ENCODE measurements at regions not wholly inside any gene's neighbourhood (a gene's known extent, or its start where the extent isn't known, plus 50 kb on each side); places are given as distances from the start of the nearest gene placed in this dataset.
A peak's percentile ranks its signal among the peaks of the same experiment; 100 is the strongest.

GRCh38 chr6:149150301-149150700, 167.2 kb upstream of the TAB2 start:
- POLR2A ChIA-PET = no interaction called here
- Mint-ChIP-seq H3K9me3 (peaks cover 0 to 29% (median 7%) of the 10 kb centered on the region in 9 donors), H3K27ac (peak overlapping the region in 6 of 10 donors; percentile 48 to 94 (median 74)), H3K4me1 (peaks cover 35 to 81% (median 61%) of the 10 kb centered on the region in 4 donors), H3K36me3 (peaks cover 0 to 11% (median 6%) of the 10 kb centered on the region in 3 donors), H3K4me3 (no peak overlapping the region), H3K27me3 (no peaks in the 10 kb centered on the region)
- ATAC-seq (no peak), DNase-seq (no peak)

- ATAC-seq (no peak), DNase-seq (no peak)
- H3K27ac Mint-ChIP-seq = peak overlapping the region in 8 of 10 donors; percentile 21 to 75 (median 52)
These were observed 166.6 kb upstream of the TAB2 start for GRCh38 chr6:149150801-149151398.

GRCh38 chr6:149152521-149152920, 165.0 kb upstream of the TAB2 start:
- no peak for DNase-seq
- no peaks in the 10 kb centered on the region for H3K27me3 Mint-ChIP-seq
- ATAC-seq = no peak
- H3K36me3 Mint-ChIP-seq = peaks cover 0 to 14% (median 5%) of the 10 kb centered on the region in 3 donors
- H3K27ac Mint-ChIP-seq = peak overlapping the region in 6 of 10 donors; percentile 45 to 91 (median 70)
- no peak overlapping the region for H3K4me3 Mint-ChIP-seq
- H3K9me3 Mint-ChIP-seq = peaks cover 0 to 29% (median 2%) of the 10 kb centered on the region in 9 donors
- POLR2A ChIA-PET = no interaction called here
- H3K4me1 Mint-ChIP-seq = peaks cover 27 to 67% (median 46%) of the 10 kb centered on the region in 4 donors

More at GRCh38 chr6:149150801-149151398, 166.6 kb upstream of the TAB2 start:
- H3K36me3 Mint-ChIP-seq = peaks cover 0 to 14% (median 4%) of the 10 kb centered on the region in 3 donors
- POLR2A ChIA-PET = no interaction called here
- H3K4me3 Mint-ChIP-seq = peak overlapping the region in 1 of 10 donors; percentile 8
- H3K27me3 Mint-ChIP-seq = no peaks in the 10 kb centered on the region
- H3K9me3 Mint-ChIP-seq = peaks cover 0 to 29% (median 4%) of the 10 kb centered on the region in 9 donors
- peaks cover 35 to 84% (median 61%) of the 10 kb centered on the region in 4 donors for H3K4me1 Mint-ChIP-seq

GRCh38 chr6:149153100-149153499, 164.4 kb upstream of the TAB2 start:
- ATAC-seq = no peak
- POLR2A ChIA-PET = interaction anchor here (0.5 kb wide), 1 partner anchor 251 kb away, joined by 3 read pairs; no protein-coding TSS in a partner anchor
- DNase-seq = no peak
- H3K27me3 Mint-ChIP-seq = no peaks in the 10 kb centered on the region
- H3K4me1 Mint-ChIP-seq = peaks cover 26 to 62% (median 41%) of the 10 kb centered on the region in 4 donors
- peaks cover 0 to 14% (median 5%) of the 10 kb centered on the region in 3 donors for H3K36me3 Mint-ChIP-seq
- H3K4me3 Mint-ChIP-seq = no peak overlapping the region
- H3K27ac Mint-ChIP-seq = peak overlapping the region in 9 of 10 donors; percentile 19 to 98 (median 76)
- H3K9me3 Mint-ChIP-seq = peaks cover 0 to 29% (median 2%) of the 10 kb centered on the region in 9 donors

- no peaks in the 10 kb centered on the region for H3K27me3 Mint-ChIP-seq
- H3K27ac Mint-ChIP-seq = peak overlapping the region in 9 of 10 donors; percentile 7 to 98 (median 78)
- peaks cover 0 to 14% (median 5%) of the 10 kb centered on the region in 3 donors for H3K36me3 Mint-ChIP-seq
- no peak for DNase-seq
- peak overlapping the region in 7 of 10 donors; percentile 0 to 42 (median 20) for H3K4me3 Mint-ChIP-seq
- peaks cover 0 to 27% (median 2%) of the 10 kb centered on the region in 9 donors for H3K9me3 Mint-ChIP-seq
- peaks cover 24 to 56% (median 35%) of the 10 kb centered on the region in 4 donors for H3K4me1 Mint-ChIP-seq
- POLR2A ChIA-PET = interaction anchor here (0.9 to 2.1 kb wide), 4 partner anchors 9 to 21 kb away, joined by 3 to 6 read pairs (median 4); no protein-coding TSS in a partner anchor
- no peak for ATAC-seq
These were observed 163.8 kb upstream of the TAB2 start for GRCh38 chr6:149153693-149154092.

GRCh38 chr6:149154261-149154821, 163.2 kb upstream of the TAB2 start:
- Mint-ChIP-seq H3K4me3 (peak overlapping the region in 6 of 10 donors; percentile 30 to 67 (median 42)), H3K36me3 (peaks cover 0 to 9% (median 5%) of the 10 kb centered on the region in 3 donors), H3K27me3 (no peaks in the 10 kb centered on the region), H3K27ac (peak overlapping the region; percentile 3 to 98 (median 80)), H3K4me1 (peaks cover 20 to 49% (median 30%) of the 10 kb centered on the region in 4 donors), H3K9me3 (peaks cover 0 to 21% (median 0%) of the 10 kb centered on the region in 9 donors)
- POLR2A ChIA-PET = interaction anchor here (0.9 to 2.1 kb wide), 5 partner anchors 9 to 20 kb away, joined by 3 to 6 read pairs (median 5); no protein-coding TSS in a partner anchor
- ATAC-seq (peak in 1 of 2 donors; percentile 18), DNase-seq (no peak)

- Mint-ChIP-seq H3K4me3 (no peak overlapping the region), H3K4me1 (peaks cover 11 to 31% (median 26%) of the 10 kb centered on the region in 4 donors), H3K9me3 (peaks cover 0 to 9% (median 0%) of the 10 kb centered on the region in 9 donors), H3K27ac (no peak overlapping the region), H3K27me3 (no peaks in the 10 kb centered on the region), H3K36me3 (peaks cover 0 to 5% (median 4%) of the 10 kb centered on the region in 3 donors)
- DNase-seq (no peak), ATAC-seq (no peak)
- POLR2A ChIA-PET = interaction anchor here (0.9 kb wide), 1 partner anchor 135 kb away, joined by 7 read pairs; no protein-coding TSS in a partner anchor
These were observed 160.4 kb upstream of the TAB2 start for GRCh38 chr6:149157126-149157525.

GRCh38 chr6:149158076-149158475, 159.4 kb upstream of the TAB2 start:
- Mint-ChIP-seq H3K4me3 (no peak overlapping the region), H3K27ac (peak overlapping the region in 1 of 10 donors; percentile 8), H3K4me1 (peaks cover 9 to 24% (median 20%) of the 10 kb centered on the region in 4 donors), H3K27me3 (no peaks in the 10 kb centered on the region), H3K9me3 (peaks cover 0 to 9% (median 0%) of the 10 kb centered on the region in 9 donors), H3K36me3 (peaks cover 0 to 5% (median 4%) of the 10 kb centered on the region in 3 donors)
- no peak for DNase-seq
- no peak for ATAC-seq
- POLR2A ChIA-PET = interaction anchor here (0.9 to 1.2 kb wide), 3 partner anchors 8 to 134 kb away, joined by 3 to 7 read pairs (median 3); no protein-coding TSS in a partner anchor

GRCh38 chr6:149160943-149161342, 156.6 kb upstream of the TAB2 start:
- peaks cover 0 to 4% (median 0%) of the 10 kb centered on the region in 9 donors for H3K9me3 Mint-ChIP-seq
- peaks cover 0 to 5% (median 0%) of the 10 kb centered on the region in 3 donors for H3K36me3 Mint-ChIP-seq
- peak overlapping the region in 1 of 10 donors; percentile 7 for H3K27ac Mint-ChIP-seq
- H3K27me3 Mint-ChIP-seq = no peaks in the 10 kb centered on the region
- no peak overlapping the region for H3K4me3 Mint-ChIP-seq
- peaks cover 5 to 19% (median 9%) of the 10 kb centered on the region in 4 donors for H3K4me1 Mint-ChIP-seq
- POLR2A ChIA-PET = no interaction called here
- DNase-seq (no peak), ATAC-seq (no peak)

- DNase-seq (no peak), ATAC-seq (no peak)
These were observed 154.6 kb upstream of the TAB2 start for GRCh38 chr6:149162924-149163323.

GRCh38 chr6:149164199-149164750, 153.2 kb upstream of the TAB2 start:
- Mint-ChIP-seq H3K4me3 (no peak overlapping the region), H3K27ac (peak overlapping the region in 5 of 10 donors; percentile 4 to 66 (median 50))

More at GRCh38 chr6:149162924-149163323, 154.6 kb upstream of the TAB2 start:
- H3K27ac Mint-ChIP-seq = no peak overlapping the region
- no peaks in the 10 kb centered on the region for H3K36me3 Mint-ChIP-seq
- POLR2A ChIA-PET = interaction anchor here (1.2 kb wide), 1 partner anchor 11 kb away, joined by 3 read pairs; no protein-coding TSS in a partner anchor
- H3K27me3 Mint-ChIP-seq = no peaks in the 10 kb centered on the region
- peaks cover 17 to 31% (median 22%) of the 10 kb centered on the region in 4 donors for H3K4me1 Mint-ChIP-seq
- H3K4me3 Mint-ChIP-seq = no peak overlapping the region
- H3K9me3 Mint-ChIP-seq = peaks cover 0 to 4% (median 0%) of the 10 kb centered on the region in 9 donors

GRCh38 chr6:149166336-149166735, 151.2 kb upstream of the TAB2 start:
- Mint-ChIP-seq H3K27me3 (no peaks in the 10 kb centered on the region), H3K27ac (peak overlapping the region; percentile 8 to 90 (median 84)), H3K9me3 (peaks cover 0 to 6% (median 0%) of the 10 kb centered on the region in 9 donors), H3K36me3 (no peaks in the 10 kb centered on the region), H3K4me3 (peak overlapping the region; percentile 2 to 75 (median 62)), H3K4me1 (peaks cover 33 to 46% (median 39%) of the 10 kb centered on the region in 4 donors)
- POLR2A ChIA-PET = interaction anchor here (0.9 to 1.5 kb wide), 2 partner anchors 8 to 11 kb away, joined by 3 to 5 read pairs; no protein-coding TSS in a partner anchor
- ATAC-seq (peak; percentile 36 to 40), DNase-seq (no peak)

More at GRCh38 chr6:149164199-149164750, 153.2 kb upstream of the TAB2 start:
- ATAC-seq (no peak), DNase-seq (no peak)
- Mint-ChIP-seq H3K9me3 (peaks cover 0 to 9% (median 0%) of the 10 kb centered on the region in 9 donors), H3K27me3 (no peaks in the 10 kb centered on the region), H3K36me3 (no peaks in the 10 kb centered on the region), H3K4me1 (peaks cover 25 to 39% (median 32%) of the 10 kb centered on the region in 4 donors)
- POLR2A ChIA-PET = interaction anchor here (0.6 to 1.1 kb wide), 4 partner anchors 9 to 24 kb away, joined by 3 read pairs; no protein-coding TSS in a partner anchor
